HL-60 (cell line): ENCODE measurements at regions not wholly inside any gene's neighbourhood (a gene's known extent, or its start where the extent isn't known, plus 50 kb on each side); places are given as distances from the start of the nearest gene placed in this dataset.

ENCODE experiments used
- DNase-seq, 2 experiments: peaks; one replicate each; pipeline ENCODE4 v3.0.0-alpha.2; 2010 to 2020; ENCODE audit warnings: low read depth in 1 of 2, low spot score in 1 of 2
- H3K27ac ChIP-seq: fragments of 250-450 bp; sonication (Bioruptor Pico); replicated peaks from 2 replicates; pipeline ENCODE4 v1.5.1; 2020; ENCODE audit warnings: mild to moderate bottlenecking, moderate library complexity
- H3K27me3 ChIP-seq: fragments of 250-450 bp; sonication (Bioruptor Pico); 2 replicates; pipeline ENCODE4 v1.5.1; 2021; ENCODE audit warnings: mild to moderate bottlenecking, moderate library complexity; ENCODE audit not compliant: insufficient read depth, poor library complexity, severe bottlenecking
- H3K4me3 ChIP-seq: replicated peaks from 2 replicates; pipeline ENCODE4 v1.5.1; 2011; ENCODE audit warnings: mild to moderate bottlenecking, control low read depth, low read length; ENCODE audit not compliant: insufficient read depth
- GABPA ChIP-seq: IDR thresholded peaks from 2 replicates; pipeline ENCODE4 v1.6.1; 2012; ENCODE audit warnings: low read depth
- POLR2AphosphoS5 ChIP-seq: IDR thresholded peaks from 2 replicates; pipeline ENCODE4 v1.6.1; 2012; ENCODE audit warnings: low read depth
- SPI1 ChIP-seq: IDR thresholded peaks from 2 replicates; pipeline ENCODE4 v1.6.1; 2012; ENCODE audit warnings: low read depth, mild to moderate bottlenecking, borderline replicate concordance
- TF ChIP-seq, protein P1 (sequence below): IDR thresholded peaks from one replicate; pipeline ENCODE4 v1.5.1; 2011; ENCODE audit warnings: low read length, control low read depth, inconsistent platforms; ENCODE audit not compliant: insufficient read depth
- TF ChIP-seq, protein P2 (sequence below): IDR thresholded peaks from 2 replicates; pipeline ENCODE4 v1.6.1; 2012; ENCODE audit warnings: low read depth; ENCODE audit not compliant: insufficient replicate concordance

DNA sequence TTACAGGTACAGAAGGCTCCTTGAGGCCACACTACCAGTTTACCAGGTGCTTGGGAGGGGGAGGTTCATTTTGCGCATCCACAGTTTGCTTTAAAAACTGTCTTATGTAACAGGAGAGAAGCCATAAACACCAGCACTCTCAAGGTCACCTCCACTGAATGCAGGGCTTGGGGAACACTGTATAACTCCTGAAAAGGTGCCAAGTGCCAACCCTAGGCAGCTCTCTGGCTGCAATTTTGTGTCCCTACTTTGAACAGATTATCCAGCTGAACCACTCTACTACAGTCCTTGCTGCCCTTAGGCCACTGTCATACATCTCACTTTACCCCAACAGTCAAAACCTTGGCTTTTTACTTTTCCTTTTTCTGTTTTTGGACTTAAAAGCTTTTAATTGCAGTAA lies 507.9 kb downstream of the SMARCA1 start:
- H3K27ac ChIP-seq, result no peak overlapping the region
- no peak overlapping the region for H3K4me3 ChIP-seq
- no peaks in the 10 kb centered on the region for H3K27me3 ChIP-seq
- DNase-seq, result no peak
- TF ChIP-seq POLR2AphosphoS5 (no peak), GABPA (no peak), SPI1 (no peak)
- TF ChIP-seq, protein P1, sequence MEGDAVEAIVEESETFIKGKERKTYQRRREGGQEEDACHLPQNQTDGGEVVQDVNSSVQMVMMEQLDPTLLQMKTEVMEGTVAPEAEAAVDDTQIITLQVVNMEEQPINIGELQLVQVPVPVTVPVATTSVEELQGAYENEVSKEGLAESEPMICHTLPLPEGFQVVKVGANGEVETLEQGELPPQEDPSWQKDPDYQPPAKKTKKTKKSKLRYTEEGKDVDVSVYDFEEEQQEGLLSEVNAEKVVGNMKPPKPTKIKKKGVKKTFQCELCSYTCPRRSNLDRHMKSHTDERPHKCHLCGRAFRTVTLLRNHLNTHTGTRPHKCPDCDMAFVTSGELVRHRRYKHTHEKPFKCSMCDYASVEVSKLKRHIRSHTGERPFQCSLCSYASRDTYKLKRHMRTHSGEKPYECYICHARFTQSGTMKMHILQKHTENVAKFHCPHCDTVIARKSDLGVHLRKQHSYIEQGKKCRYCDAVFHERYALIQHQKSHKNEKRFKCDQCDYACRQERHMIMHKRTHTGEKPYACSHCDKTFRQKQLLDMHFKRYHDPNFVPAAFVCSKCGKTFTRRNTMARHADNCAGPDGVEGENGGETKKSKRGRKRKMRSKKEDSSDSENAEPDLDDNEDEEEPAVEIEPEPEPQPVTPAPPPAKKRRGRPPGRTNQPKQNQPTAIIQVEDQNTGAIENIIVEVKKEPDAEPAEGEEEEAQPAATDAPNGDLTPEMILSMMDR, result no peak
- TF ChIP-seq, protein P2, sequence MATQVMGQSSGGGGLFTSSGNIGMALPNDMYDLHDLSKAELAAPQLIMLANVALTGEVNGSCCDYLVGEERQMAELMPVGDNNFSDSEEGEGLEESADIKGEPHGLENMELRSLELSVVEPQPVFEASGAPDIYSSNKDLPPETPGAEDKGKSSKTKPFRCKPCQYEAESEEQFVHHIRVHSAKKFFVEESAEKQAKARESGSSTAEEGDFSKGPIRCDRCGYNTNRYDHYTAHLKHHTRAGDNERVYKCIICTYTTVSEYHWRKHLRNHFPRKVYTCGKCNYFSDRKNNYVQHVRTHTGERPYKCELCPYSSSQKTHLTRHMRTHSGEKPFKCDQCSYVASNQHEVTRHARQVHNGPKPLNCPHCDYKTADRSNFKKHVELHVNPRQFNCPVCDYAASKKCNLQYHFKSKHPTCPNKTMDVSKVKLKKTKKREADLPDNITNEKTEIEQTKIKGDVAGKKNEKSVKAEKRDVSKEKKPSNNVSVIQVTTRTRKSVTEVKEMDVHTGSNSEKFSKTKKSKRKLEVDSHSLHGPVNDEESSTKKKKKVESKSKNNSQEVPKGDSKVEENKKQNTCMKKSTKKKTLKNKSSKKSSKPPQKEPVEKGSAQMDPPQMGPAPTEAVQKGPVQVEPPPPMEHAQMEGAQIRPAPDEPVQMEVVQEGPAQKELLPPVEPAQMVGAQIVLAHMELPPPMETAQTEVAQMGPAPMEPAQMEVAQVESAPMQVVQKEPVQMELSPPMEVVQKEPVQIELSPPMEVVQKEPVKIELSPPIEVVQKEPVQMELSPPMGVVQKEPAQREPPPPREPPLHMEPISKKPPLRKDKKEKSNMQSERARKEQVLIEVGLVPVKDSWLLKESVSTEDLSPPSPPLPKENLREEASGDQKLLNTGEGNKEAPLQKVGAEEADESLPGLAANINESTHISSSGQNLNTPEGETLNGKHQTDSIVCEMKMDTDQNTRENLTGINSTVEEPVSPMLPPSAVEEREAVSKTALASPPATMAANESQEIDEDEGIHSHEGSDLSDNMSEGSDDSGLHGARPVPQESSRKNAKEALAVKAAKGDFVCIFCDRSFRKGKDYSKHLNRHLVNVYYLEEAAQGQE, result no peak

DNA sequence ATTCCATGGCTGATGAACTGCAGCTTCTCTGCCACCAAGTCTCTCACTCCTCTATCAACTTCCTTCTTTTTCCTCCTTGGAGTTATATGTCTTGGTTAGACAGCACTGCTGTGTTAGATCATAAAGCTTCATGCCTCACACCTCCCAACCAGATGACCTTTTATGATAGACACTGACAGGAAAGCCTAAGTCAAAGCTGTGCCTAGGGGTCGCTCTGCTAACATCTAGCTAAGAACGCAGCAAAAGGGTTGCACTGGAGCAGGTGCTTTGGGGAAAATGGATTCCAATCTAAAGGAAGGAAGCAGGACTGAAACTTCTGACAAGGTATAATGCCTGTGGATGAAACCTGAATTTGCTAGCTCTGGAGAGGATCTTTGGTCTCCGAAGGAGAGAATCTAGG lies 509.7 kb downstream of the SMARCA1 start:
- TF ChIP-seq POLR2AphosphoS5 (no peak), SPI1 (no peak), GABPA (no peak)
- TF ChIP-seq, protein P1, result no peak
- Histone ChIP-seq H3K27me3 (no peaks in the 10 kb centered on the region), H3K4me3 (no peak overlapping the region), H3K27ac (no peak overlapping the region)
- no peak for DNase-seq

DNA sequence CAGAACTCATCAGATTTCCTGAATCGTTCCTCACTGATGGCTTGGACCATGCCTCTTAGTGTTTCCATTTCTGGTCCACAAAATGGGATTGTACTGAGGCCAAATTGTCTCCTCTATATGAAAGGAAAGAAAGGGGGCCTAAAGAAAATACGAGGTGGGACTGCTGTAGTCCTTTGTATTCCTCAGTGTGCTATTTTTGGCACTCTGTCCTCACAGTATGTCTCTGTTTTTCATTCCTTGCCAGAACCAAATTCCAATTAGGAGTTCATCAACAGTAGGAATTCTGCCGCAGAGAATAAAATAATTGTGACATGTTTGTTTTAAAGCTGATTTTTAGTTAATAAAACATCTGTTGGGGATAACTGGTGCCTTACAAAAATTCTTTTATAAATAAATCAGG lies 515.7 kb downstream of the SMARCA1 start:
- no peak for TF ChIP-seq POLR2AphosphoS5
- TF ChIP-seq SPI1, result no peak
- TF ChIP-seq, protein P2, result no peak
- TF ChIP-seq, protein P1, result no peak
- Histone ChIP-seq H3K27me3 (no peaks in the 10 kb centered on the region), H3K4me3 (no peak overlapping the region), H3K27ac (no peak overlapping the region)
- no peak for DNase-seq

DNA sequence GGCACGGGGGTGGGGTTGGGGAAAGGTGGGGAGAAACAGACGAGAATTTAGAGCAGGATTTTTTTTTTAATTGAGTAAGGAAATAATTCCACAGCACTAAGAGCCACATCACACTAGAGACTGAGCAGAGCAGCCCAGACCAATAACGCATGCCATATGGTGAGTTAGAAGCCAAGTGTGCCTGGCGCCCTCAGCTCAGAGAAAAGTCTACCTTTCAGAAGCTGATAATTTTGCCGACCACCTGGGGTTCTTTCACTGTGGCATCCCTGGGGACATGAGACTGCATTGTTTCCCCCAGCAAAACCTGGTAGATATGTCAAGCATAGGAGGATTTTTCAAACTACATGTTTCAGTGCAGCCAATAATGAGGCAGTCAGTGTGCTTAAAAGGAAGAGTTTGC lies 516.8 kb downstream of the SMARCA1 start:
- DNase-seq, result no peak
- TF ChIP-seq, protein P2, result no peak
- TF ChIP-seq SPI1 (no peak), GABPA (no peak), POLR2AphosphoS5 (no peak)
- TF ChIP-seq, protein P1, result no peak

More for the DNA sequence above, 516.8 kb downstream of the SMARCA1 start:
- H3K4me3 ChIP-seq, result no peak overlapping the region
- no peak overlapping the region for H3K27ac ChIP-seq
- no peaks in the 10 kb centered on the region for H3K27me3 ChIP-seq
